HG03521 (cell line): ENCODE measurements at regions not wholly inside any gene's neighbourhood (a gene's known extent, or its start where the extent isn't known, plus 50 kb on each side); places are given as distances from the start of the nearest gene placed in this dataset.

ENCODE experiments used
- ATAC-seq: cut with Tn5 transposase; IDR thresholded peaks from one replicate; pipeline ENCODE4 v1.9.1; 2021; ENCODE audit warnings: mild to moderate bottlenecking, moderate library complexity; ENCODE audit not compliant: unreplicated experiment

DNA sequence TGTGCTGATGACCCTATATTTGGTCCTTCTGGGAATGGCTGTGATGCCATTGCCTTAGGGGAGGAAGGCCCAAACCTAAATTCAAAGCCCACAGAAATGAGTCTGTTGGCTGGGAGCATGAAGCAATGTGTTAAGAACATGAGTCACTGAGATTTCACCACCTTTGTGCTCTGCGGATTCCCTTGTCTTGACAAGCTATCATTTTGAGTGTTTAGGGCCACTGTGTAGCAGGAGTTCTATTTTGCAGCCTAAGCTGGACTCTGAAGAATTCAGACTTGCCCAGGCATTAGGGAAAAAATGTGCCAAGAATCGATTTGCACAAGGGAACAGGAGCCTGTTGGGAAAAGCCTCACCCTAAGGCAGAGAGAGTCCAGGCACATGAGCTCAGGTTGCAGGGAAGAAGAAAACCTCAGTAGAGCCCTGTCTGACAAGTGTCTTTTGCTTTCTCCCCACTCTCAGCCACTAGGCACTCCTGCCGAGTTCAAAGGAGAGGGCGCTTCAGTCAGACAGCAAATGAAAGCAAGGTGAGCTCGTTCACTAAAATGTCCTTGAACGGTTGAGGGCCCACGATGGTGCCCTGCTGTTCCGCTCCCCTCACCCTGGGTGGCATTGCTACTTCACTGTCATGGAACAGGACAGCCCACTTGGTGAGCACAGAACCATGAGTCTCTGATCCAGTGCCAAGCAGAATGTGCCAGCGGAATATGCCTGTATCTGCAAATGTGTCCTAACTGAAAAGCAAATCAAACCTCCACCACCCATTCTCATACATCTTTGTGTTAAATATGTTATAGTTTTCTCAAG lies 93.6 kb downstream of the PRLHR start:
- ATAC-seq, result no peak

DNA sequence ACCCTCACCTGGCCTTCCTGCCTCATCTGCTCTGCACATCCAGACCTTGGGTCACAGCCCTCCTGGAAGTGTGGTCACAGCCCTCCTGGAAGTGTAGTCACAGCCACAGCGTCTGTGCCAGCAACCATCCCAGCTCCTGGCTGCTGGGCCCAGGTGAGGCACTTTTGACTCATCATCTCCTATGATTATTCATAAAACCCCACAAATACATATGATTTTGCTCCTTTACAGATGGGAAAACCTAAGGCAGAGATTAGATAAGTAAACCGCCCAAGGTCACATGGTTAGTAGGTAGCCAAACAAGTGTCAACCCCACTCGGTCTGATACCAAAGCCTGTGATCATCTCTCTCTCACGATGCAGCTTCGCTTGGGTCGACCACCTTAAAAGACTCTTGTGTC lies 94.3 kb downstream of the PRLHR start:
- no peak for ATAC-seq

DNA sequence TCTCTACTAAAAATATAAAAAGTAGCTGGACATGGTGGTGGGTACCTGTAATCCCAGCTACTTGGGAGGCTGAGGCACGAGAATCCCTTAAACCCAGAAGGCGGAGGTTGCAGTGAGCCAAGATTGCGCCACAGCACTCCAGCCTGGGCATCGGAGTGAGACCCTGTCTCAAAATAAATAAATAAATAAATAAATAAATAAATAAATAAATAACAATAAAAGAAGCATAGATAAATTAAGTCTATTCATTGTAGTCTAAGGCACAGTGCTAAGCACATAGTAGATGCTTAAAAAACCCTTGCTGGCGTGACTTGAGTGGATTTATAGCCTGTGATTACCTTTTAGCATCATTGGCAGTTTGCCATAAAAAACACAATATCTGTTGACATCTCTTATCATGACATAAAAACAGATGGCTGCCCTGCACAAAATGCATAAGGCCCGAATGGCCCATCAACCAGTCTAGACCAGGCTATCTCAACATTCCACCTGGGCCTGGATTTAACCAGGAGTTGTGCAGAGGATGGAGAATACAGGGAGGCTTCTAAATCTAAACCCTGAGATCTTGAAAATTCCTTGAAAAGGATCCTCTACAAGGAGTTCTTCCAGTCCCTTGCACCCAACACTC lies 94.9 kb downstream of the PRLHR start:
- no peak for ATAC-seq

DNA sequence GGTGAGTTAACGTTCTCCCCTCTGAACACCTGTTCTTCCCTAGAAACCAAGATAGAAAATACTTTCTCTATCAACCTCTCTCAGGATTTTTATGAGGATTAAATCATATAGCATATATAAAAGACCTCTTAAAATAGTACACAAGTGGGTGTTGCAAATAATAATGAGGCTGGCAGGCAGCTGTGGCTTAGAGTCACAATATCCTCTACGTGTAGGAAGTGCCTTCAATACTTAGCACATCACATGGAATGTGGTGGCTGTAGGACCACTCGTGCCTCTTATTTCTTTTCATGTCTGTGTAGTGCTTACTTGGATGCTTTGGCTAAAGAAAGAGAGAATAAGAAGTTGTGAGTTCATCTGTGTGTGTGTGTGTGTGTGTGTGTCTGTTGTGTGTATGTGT lies 96.3 kb downstream of the PRLHR start:
- no peak for ATAC-seq

DNA sequence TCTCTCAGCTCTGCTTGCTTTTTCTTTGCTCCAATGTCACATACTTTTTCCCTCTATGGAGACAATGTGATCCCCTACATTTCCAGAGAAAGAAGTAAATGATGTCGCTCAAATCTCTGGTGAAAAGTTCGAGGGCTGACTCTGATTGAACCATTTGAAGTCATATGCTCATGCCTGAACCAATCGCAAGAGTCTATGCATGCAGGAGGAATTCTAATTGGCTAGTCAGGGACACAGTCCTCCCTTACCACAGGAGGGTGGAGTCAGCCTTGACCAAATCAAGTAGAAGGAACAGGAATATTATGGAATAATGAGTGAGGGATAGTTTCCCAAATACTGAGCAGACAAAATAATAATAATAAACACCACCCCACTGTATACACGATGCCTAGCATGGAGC lies 96.8 kb downstream of the PRLHR start:
- ATAC-seq, result no peak

GRCh38 chr10:118497227-118497626 lies 98.2 kb downstream of the PRLHR start:
- ATAC-seq, result no peak

DNA sequence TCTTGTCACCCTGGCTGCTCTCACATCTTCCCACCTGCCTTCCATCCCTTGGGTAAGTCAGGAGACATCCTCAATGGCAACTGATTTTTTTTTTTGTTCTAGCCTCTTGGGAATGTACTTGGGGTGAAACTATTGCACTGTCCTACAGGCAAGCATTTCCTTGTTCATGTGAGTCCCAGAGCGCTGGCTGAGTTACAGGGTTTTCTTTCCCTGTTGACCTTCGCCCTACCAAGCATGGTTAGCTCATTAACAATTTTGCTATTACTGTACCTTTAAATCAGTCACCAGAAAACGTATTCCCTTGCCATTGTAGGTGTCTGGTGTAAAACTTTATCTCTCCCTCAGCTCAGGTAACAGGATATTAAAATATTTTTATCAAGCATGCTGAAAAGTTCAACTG lies 98.9 kb downstream of the PRLHR start:
- ATAC-seq, result no peak

- ATAC-seq, result no peak
These were observed 99.9 kb downstream of the PRLHR start for GRCh38 chr10:118495499-118495898.

DNA sequence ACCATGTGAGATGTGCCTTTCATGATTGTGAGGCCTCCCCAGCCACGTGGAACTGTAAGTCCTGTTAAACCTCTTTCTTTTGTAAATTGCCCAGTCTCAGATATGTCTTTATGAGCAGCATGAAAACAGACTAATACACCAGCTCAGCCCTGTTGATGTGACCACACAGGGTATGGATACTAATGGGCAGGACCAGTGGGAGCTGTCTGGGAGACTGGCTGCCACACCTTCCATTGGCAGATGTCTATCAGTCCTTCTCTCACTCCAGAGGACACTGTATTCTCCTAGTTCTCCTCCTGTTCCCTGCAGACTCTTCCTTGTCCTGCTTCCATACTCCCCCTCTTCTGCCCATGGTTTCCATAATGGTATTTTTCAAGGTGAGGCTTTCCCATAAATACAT lies 104.4 kb downstream of the PRLHR start:
- no peak for ATAC-seq

GRCh38 chr10:118488710-118489497 lies 106.5 kb downstream of the PRLHR start:
- no peak for ATAC-seq

DNA sequence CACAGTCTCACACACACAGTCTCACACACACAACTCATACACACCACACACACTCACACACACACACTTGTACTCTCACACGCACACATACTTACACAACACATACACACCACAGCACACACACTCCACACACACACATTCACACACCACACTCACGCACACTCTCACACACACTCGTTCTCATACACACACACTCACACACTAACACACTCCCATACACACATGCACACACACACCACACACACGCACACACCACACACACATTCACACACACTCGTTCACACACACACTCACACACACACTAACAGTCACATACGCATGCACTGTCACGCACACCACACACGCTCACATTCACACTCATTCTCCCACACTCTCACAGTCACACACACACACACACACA lies 109.8 kb downstream of the PRLHR start:
- ATAC-seq, result no peak

DNA sequence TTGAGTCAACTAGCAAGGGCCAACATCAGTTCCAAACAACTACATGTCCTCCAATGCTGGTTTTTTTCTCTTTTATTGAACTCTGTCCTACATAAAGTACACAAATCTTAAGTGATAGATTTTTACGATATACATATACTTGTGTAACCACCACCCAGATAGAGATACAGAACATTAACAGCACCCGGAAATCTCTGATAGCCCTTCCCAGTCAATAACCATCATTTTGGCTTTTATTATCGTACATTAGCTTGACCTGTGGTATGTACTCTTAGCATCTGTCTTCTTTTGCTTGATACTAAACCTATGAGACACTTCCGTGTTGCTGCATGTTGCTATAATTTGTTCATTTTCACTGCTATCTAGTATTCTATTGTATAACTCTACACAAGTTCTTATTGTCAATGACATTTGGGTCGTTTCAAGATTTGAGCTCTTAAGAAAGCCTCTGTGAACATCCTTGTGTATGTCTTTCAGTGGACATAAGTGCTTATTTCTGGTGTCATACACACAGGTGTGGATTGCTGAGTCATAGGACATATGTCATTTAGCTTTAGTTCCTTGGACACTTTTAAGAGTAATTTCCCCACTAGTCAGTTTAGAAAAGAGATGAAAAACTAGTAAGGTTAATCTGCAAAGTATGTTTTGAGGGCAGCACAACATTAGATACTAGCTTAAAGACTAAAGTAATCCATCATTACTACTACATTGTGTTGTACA lies 111.1 kb downstream of the PRLHR start:
- no peak for ATAC-seq

DNA sequence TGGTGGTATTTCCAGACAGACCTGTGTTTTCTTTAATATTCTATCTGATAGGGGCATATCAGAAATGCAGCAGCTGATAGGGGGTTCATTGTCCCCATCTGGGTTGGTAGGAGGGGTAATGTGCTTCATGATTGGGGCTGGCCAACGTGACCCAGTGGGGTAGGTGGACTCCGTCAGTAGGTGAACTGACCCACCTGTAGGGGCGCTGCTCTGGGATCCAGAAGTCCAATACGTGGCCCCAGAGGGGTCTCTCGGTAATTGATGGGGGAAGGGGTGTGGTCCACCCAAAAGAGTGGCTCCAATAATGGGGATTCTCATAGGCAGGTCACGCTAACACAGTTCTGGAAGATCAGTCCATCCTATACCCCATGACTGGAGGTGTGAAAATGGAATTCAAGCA lies 112.0 kb downstream of the PRLHR start:
- no peak for ATAC-seq

DNA sequence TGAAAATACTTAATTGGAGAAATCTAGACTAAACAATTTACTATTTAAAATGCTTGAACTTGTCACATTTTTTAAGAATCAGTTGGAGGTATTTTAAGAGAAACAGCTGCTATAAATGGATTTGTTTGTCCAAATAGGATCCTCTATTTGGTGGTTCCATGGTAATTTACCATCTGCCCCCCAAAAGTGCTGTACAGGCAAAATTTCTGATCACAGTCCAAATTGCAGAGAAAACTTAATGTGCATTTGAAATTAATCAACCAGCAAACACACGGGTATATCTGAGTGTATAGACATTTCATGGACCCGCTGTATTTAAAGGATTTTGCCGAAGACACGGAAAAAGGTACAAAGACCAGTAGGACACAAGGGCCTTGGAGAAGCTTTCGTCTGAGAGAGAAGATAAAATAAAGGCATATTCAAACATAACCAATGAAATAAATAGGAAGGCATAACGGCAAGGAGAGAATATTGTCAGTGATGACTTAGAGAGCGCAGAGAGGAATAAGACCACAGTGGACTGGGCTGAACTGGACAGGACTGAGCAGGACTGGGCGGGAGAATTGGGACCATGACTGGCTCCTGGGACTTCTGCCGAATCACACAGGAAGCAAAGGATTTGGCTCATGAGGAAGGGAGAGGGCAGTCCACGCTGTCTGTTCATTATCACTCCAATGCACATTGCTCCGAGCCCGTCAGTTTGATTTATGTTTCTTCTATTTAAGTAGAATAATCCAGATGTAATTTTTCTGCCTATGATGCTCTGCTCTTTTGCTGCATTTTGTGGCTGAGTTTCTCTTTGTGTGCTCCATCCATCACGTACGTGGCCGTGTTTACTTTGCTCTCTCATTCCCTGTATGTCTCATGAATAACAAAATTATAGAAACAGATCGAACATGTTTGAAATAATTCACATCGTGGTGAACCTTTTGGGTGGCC lies 112.8 kb downstream of the PRLHR start:
- ATAC-seq, result no peak

DNA sequence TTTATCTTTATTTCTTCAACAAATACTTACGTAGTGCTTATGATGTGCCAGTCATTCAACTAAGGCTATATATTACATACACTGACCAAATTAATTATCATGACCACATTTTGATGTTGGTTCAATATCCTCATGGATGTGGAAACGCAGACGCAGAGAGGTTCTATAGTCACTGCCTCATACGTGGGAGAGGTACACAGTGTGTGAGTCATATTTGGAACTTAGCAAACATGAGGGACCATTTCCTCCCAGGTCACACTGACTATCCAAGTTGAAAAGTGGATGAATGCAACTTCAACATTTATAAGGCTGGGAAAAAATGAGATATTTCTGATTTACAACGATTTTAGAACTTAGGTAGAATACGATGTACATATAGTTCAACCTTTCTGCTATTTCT lies 113.6 kb downstream of the PRLHR start:
- ATAC-seq, result no peak

DNA sequence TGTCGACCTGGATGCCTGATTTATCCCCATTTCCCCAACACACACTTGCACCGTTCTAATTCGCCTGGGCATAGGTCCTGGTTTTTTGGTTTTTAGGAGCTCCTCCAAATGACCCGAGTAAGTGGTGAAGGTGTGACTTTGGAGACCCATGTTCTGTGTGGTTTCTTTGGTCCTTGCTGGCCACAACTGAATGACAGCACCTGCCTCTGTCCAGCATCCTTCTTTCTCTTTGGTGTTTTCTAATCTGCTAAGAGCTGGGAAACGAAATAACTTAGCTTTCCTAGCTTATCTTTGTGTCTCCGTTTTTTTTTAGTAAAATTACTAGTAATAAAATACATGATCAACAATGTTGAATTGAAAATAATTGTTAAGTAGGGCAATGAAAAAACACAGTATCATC lies 120.2 kb downstream of the PRLHR start:
- no peak for ATAC-seq

GRCh38 chr10:118474111-118474510 lies 121.3 kb downstream of the PRLHR start:
- no peak for ATAC-seq

DNA sequence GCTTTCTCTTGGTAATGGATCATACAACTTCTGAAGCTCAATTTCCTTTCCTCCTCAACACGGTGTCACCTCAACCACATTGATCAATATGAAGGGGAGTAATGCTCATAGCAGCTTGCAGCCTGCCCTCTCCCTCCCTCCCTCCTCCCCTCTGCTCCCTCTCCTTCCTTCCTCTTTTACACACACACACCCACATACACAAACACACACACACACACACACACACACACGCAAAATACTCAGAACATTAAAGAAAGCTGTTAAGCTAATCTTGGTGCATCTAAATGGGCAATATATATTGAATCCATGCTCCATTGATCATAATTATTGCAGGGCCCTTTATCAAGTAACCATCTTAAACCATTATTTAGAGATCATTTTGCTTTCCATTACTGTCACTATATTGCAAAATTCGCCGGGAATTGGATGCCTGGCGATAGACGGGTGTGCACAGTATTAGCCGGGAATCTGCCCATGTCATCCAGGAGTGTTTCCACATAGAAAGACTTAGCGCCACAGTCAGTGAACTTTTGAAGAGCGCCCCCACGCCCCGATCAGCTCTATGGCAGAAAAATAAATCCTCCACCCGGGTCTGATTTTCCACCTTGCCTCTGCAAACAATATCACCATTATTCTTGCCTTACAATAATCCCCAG lies 122.0 kb downstream of the PRLHR start:
- no peak for ATAC-seq

GRCh38 chr10:118472415-118473304 lies 122.8 kb downstream of the PRLHR start:
- no peak for ATAC-seq
